ENCODE measurements at regions not wholly inside any gene's neighbourhood (a gene's known extent, or its start where the extent isn't known, plus 50 kb on each side); places are given as distances from the start of the nearest gene placed in this dataset.

DNA sequence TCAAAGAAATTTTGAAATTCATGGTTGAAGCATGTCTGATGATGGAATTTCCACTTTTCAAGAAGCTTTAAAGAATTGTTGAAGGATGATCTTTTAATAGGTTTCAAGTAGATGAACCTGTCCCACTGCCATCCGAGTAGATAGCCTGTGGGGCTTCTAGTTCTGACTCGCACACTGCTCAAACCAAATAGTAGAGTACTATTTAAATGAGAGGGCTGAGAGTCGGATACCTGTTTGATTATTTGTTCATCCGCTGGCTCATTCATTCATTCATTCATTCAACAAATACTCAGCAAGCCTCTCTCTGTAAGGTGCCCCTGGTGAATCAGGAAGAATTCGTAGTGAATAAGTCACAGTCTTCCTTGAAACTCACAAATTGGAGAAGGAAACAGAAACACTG, 108.2 kb upstream of the IRX5 start:
- Mint-ChIP-seq H3K4me3 (no peak overlapping the region), H3K9me3 (no peaks in the 10 kb centered on the region), H3K4me1 (no peaks in the 10 kb centered on the region), H3K27ac (no peak overlapping the region), H3K36me3 (no peaks in the 10 kb centered on the region), H3K27me3 (no peaks in the 10 kb centered on the region)
- CTCF ChIA-PET: no interaction called here
- DNase-seq: no peak

DNA sequence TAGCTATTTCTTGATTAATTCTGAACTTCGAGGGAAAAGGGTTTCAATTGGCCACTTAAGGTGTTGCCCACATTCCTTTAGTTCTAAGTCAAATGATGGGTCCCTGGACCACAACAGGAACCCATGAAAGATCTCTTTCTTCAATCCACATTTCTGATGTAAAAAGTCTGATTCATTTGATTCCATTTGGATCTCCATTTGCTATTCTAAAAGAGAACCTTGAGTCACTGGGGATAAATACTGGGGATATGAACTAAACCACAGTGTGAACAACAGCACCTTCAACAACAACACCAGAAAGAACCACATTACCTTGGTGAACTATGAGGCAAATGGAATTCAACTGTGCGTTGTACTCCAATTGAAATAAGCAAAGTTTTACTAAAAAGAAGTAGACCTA, 108.9 kb upstream of the IRX5 start:
- CTCF ChIA-PET: no interaction called here
- Mint-ChIP-seq H3K4me3 (no peak overlapping the region), H3K4me1 (no peaks in the 10 kb centered on the region), H3K36me3 (no peaks in the 10 kb centered on the region), H3K27ac (no peak overlapping the region), H3K27me3 (no peaks in the 10 kb centered on the region), H3K9me3 (no peaks in the 10 kb centered on the region)
- DNase-seq: no peak

DNA sequence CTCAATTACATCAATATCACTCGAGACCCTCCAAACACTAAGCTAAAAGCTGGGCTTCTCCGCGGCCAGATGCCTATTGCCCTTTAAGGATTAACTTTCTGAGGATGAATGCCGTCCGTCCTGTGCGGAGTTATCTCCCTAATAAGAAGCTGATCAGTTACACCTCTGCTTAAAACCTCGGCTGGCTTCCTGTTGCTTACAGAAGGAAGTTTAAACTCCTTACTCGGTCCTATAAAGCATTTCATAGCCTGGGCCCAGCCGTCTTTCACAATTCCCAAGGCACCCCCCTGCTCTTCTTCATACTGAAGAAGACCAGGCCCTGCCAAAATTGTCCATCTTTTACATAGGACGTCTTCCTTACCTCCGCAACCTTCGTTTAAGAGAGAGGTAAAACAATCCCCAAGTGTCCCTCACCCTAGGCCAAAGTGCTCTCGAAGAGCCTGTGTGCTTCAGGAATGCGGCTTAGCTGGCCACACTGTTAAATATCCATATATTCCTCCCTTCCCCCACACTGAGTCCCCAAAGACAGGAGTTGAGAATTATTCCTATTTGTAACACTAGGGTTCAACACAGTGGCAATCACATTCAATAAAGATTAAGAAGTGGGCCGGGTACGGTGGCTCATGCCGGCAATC, 112.6 kb upstream of the IRX5 start:
- H3K27ac Mint-ChIP-seq: no peak overlapping the region
- H3K9me3 Mint-ChIP-seq: no peaks in the 10 kb centered on the region

DNA sequence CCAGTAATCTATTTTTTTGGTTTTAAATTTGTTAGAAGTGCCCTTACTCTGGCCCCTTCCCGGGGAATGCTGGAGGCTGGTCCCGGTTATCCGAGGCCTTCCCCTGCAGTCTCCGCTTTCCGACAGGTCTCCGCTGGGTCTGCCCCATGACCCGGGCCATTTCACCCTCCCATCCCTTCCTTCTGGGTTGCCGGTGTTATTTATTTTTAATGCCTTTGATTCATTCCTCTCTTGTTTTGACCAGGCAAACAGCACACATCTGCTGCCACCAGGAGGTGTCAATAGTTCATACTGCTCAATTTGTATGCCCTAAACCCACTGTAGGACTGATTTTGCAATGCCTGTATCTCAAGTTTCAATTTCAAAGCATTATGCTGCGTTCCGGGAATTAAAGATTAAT, 113.2 kb upstream of the IRX5 start:
- Mint-ChIP-seq H3K4me3 (no peak overlapping the region), H3K9me3 (no peaks in the 10 kb centered on the region), H3K27ac (no peak overlapping the region), H3K36me3 (no peaks in the 10 kb centered on the region), H3K4me1 (no peaks in the 10 kb centered on the region), H3K27me3 (no peaks in the 10 kb centered on the region)
- CTCF ChIA-PET: no interaction called here
- DNase-seq: no peak

More for the DNA sequence above, 112.6 kb upstream of the IRX5 start:
- Mint-ChIP-seq H3K4me3 (no peak overlapping the region), H3K4me1 (no peaks in the 10 kb centered on the region), H3K27me3 (no peaks in the 10 kb centered on the region), H3K36me3 (no peaks in the 10 kb centered on the region)
- no peak for DNase-seq
- CTCF ChIA-PET: no interaction called here

DNA sequence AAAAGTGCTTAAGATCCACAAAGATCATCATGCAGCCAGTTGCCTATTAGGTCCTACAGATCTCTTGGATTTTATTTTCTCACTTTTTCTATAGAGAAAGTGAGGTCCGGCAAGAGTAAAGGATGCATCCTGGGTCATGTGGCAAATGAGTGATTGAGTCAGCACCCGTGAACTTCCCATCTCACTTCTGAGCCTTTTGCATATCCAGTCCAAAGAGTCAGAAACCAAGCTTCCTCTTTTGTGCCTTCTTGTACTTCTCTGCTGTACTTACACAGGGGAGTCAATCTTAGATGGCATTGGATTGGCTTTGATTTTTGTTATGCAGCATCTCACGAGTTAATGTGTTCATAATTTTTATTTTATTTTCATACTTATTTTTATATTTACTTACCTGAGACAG, 114.2 kb upstream of the IRX5 start:
- no peak for DNase-seq
- Mint-ChIP-seq H3K27me3 (no peaks in the 10 kb centered on the region), H3K4me3 (no peak overlapping the region), H3K9me3 (no peaks in the 10 kb centered on the region), H3K36me3 (no peaks in the 10 kb centered on the region), H3K4me1 (no peaks in the 10 kb centered on the region), H3K27ac (no peak overlapping the region)
- CTCF ChIA-PET: no interaction called here

DNA sequence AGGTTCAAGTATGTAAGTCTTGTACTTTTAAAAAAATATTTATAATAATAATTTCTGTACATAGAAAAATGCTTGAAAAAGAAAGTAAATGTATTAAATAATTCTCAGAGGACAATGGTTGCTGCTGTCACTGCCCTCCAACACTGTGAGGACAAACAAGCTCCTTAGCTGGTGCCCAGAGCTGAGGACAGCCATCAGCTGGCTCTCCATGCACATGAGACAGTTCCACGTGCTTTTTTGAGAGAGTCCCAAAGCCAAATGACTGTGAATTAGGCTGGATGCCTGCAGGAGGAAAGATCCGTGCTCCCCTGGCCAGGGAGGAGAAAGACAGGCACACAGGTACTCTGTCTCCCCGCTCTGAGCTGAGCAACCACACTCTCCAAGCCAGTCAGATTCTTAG, 115.5 kb upstream of the IRX5 start:
- H3K9me3 Mint-ChIP-seq: no peaks in the 10 kb centered on the region
- no peaks in the 10 kb centered on the region for H3K36me3 Mint-ChIP-seq
- no peak overlapping the region for H3K27ac Mint-ChIP-seq
- DNase-seq: no peak
- H3K4me1 Mint-ChIP-seq: no peaks in the 10 kb centered on the region
- no peak overlapping the region for H3K4me3 Mint-ChIP-seq
- no peaks in the 10 kb centered on the region for H3K27me3 Mint-ChIP-seq
- CTCF ChIA-PET: no interaction called here

DNA sequence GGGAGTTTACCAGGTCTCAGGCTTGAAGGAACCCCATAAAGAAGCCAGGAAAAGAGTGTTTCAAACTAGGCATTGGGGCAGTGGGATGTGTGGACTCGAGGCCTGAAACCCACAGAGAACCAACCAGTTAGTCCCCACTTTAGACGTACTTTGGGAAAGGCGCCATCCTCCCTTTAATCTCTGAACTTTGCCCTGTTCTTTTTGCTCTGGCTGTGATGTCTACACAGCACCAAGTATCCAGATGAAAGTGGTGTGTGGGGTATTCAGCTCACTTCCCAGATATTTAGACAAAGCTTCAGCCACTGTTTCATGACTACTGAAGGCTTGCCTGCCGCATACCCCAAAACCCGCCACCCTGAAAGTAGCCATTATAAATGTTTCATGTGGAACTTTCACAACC, 116.9 kb upstream of the IRX5 start:
- H3K27me3 Mint-ChIP-seq: no peaks in the 10 kb centered on the region
- H3K9me3 Mint-ChIP-seq: no peaks in the 10 kb centered on the region
- CTCF ChIA-PET: no interaction called here
- H3K36me3 Mint-ChIP-seq: no peaks in the 10 kb centered on the region
- H3K4me1 Mint-ChIP-seq: no peaks in the 10 kb centered on the region
- no peak overlapping the region for H3K4me3 Mint-ChIP-seq
- no peak for DNase-seq
- no peak overlapping the region for H3K27ac Mint-ChIP-seq

DNA sequence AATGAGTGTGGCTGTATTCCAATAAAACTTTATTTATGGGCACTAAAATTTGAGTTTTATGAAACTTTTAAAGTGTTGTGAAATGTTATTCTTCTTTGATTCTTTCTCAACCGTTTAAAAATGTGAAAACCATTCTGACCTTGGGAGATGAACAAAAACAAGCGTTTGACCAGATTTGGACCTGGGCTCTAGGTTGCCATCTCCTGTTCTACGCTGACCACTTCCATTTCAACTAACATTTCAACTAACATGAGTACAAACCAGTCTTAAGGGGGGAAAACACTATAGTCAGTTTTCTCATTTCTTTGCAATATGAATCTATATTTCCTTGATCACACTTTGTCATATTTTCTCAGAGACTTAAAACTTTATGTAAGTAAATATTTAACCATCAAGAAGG, 118.4 kb upstream of the IRX5 start:
- DNase-seq: no peak
- Mint-ChIP-seq H3K4me1 (no peaks in the 10 kb centered on the region), H3K4me3 (no peak overlapping the region), H3K27ac (no peak overlapping the region), H3K9me3 (no peaks in the 10 kb centered on the region), H3K27me3 (no peaks in the 10 kb centered on the region), H3K36me3 (no peaks in the 10 kb centered on the region)
- CTCF ChIA-PET: no interaction called here

DNA sequence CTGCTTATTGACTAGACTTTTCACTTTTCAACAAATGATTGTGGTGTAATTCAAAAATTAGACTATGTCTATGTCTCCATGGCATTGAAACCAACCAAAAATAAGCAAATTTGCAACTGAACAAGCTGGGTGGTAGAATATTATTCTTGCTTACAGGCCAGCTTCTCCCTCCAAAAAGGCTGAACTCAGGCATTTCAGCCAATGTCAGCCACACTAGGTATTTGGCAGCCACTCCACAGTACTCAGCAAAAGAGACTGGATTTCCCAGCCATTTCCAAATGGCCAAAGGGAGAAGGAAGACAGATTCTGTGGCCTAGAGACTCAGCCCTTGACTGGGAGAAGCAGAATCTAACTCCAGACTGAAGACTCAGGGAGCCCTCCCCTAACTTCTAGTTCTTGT, 121.8 kb upstream of the IRX5 start:
- DNase-seq: no peak
- CTCF ChIA-PET: no interaction called here
- H3K36me3 Mint-ChIP-seq: no peaks in the 10 kb centered on the region
- no peaks in the 10 kb centered on the region for H3K4me1 Mint-ChIP-seq
- H3K27ac Mint-ChIP-seq: no peak overlapping the region
- no peaks in the 10 kb centered on the region for H3K27me3 Mint-ChIP-seq
- H3K4me3 Mint-ChIP-seq: no peak overlapping the region
- no peaks in the 10 kb centered on the region for H3K9me3 Mint-ChIP-seq

DNA sequence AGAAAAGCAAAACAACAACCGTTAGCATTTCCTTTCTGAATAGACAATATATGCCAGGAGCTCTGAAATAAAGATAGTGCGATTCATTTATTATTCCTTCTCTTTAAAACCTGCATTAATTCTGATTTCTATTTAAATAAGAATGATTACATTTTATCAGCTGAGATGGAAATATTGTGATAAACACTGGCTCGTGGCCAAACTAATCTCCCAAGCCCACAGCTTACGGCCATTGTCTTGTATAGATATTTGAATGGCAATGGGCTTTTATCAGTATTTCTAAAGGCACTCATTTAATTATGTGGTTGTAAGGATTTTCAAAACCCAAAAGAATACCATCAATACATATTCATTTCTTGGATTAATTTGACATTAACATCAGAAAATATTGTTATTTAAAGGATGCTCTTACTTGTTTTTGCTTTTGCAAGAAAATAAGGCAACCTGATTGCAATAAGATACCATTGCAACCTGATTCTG, 123.7 kb upstream of the IRX5 start:
- DNase-seq: no peak

DNA sequence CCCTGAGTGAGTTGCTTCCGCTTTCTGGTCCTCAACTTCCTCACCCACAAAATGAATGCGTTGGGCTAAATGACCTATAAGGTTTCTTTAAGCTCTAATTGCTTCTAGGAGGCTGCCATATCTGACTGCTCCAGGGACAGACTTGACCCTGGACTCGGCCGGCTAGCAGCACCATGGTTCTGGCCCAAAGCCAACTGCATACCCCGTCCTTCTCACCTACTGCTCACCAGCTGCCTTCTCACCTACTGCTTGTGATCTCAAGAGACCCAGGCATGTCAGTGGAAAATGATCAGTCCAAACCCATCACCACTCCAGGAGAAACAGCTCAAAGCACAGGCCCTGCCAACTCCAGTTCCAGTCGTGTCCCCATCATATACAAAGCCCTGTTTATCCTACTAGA, 124.3 kb upstream of the IRX5 start:
- no peak for DNase-seq
- Mint-ChIP-seq H3K9me3 (no peaks in the 10 kb centered on the region), H3K27me3 (no peaks in the 10 kb centered on the region), H3K4me1 (no peaks in the 10 kb centered on the region), H3K36me3 (no peaks in the 10 kb centered on the region), H3K4me3 (no peak overlapping the region), H3K27ac (no peak overlapping the region)
- CTCF ChIA-PET: no interaction called here

More for the DNA sequence above, 123.7 kb upstream of the IRX5 start:
- H3K36me3 Mint-ChIP-seq: no peaks in the 10 kb centered on the region
- CTCF ChIA-PET: no interaction called here
- no peaks in the 10 kb centered on the region for H3K4me1 Mint-ChIP-seq
- H3K4me3 Mint-ChIP-seq: no peak overlapping the region
- H3K9me3 Mint-ChIP-seq: no peaks in the 10 kb centered on the region
- no peak overlapping the region for H3K27ac Mint-ChIP-seq
- H3K27me3 Mint-ChIP-seq: no peaks in the 10 kb centered on the region

DNA sequence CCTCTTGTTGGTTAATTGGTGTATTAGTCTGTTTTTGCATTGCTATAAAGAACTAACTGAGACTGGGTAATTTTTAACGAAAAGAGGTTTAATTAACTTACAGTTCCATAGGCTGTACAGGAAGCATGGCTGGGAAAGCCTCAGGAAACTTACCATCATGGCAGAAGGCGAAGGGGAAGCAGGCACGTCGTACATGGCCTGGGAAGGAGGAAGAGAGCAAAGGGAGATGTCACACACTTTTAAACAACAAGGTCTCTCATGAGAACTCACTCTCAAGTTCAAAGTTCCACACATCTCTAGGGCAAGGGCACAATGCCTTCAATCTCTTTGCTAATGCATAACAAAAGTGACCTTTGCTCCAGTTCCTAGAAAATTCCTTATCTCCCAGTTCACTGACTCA, 125.0 kb upstream of the IRX5 start:
- H3K4me3 Mint-ChIP-seq: no peak overlapping the region
- H3K36me3 Mint-ChIP-seq: no peaks in the 10 kb centered on the region
- CTCF ChIA-PET: no interaction called here

DNA sequence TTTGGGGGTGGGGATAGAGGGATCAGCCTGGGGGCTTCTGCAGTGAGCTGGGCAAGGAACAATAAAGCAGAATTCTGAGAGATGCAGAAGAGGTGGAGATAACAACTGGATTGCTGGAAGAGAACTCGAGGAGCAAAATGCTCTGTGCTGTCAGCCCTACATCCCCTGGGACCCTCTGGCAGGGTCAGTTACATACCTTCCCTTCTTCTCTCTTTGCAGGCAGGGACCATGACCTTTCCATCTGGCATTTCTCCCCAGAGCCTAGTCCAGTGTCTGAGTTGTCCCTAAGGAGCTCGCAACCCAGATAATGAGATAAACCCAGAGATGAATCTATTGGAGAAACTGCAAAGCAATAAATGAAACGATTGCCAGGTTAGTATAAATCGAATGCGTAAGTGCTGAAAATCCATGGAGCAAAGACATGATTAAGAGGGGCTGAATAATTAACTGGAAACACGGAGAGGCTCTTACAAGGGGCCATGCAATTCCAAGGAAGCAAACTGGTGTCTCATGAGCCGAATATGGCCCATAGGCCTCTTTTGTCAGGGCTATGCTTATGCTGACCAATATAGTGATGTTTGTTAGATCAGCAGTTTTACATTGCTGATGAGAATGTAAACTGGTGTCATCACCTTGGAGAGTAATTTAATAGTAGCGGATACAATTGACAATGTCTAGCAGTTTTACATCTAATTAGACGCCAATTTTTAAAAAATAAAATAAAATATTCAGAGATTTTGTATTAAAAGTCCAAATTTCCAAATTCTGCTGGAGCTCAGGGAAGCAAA, 129.4 kb upstream of the IRX5 start:
- Mint-ChIP-seq H3K9me3 (no peaks in the 10 kb centered on the region), H3K27ac (no peak overlapping the region), H3K4me1 (no peaks in the 10 kb centered on the region), H3K27me3 (no peaks in the 10 kb centered on the region), H3K36me3 (no peaks in the 10 kb centered on the region), H3K4me3 (no peak overlapping the region)
- CTCF ChIA-PET: no interaction called here
- no peak for DNase-seq

More for the DNA sequence above, 125.0 kb upstream of the IRX5 start:
- H3K27ac Mint-ChIP-seq: no peak overlapping the region
- H3K9me3 Mint-ChIP-seq: no peaks in the 10 kb centered on the region
- DNase-seq: no peak
- no peaks in the 10 kb centered on the region for H3K27me3 Mint-ChIP-seq
- no peaks in the 10 kb centered on the region for H3K4me1 Mint-ChIP-seq

DNA sequence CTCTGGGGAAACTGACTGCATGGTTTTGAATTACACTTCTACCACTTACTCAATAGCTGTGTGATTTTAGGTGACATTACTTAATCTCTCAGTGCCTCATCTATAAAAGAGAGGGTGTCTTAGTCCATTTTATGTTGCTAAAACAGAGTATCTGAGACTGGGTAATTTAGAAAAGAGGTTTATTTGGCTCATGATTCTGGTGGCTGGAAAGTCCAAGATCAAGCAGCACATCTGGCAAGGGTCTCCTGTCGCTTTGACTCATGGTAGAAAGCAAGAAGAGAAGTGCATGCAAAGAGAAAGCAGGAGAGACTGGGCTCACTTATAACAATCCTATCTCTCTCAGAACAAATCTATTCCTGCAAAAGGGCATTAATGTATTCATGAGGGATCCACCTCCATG, 132.4 kb upstream of the IRX5 start:
- Mint-ChIP-seq H3K4me3 (no peak overlapping the region), H3K4me1 (no peaks in the 10 kb centered on the region), H3K27ac (no peak overlapping the region), H3K27me3 (no peaks in the 10 kb centered on the region), H3K36me3 (no peaks in the 10 kb centered on the region), H3K9me3 (no peaks in the 10 kb centered on the region)
- CTCF ChIA-PET: no interaction called here
- DNase-seq: no peak

DNA sequence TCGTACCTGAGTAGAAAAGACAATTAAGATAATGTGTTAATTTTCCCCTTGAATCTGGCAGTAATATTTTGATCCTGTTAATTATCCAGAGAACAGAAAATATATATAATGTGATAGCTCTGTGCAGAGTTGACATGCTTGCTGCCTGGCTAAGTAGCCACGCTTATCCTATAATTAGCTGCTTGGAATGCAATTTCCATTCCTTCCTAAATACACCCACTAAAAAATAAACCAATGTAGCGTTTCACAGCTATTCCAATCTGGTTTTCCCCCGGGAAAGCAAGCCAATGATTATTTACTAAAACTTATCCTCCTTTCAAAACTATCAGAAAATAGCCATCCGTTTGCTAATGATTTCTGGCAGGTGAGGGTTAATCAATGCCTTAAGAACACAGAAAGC, 134.5 kb upstream of the IRX5 start:
- no peaks in the 10 kb centered on the region for H3K27me3 Mint-ChIP-seq
- no peak overlapping the region for H3K27ac Mint-ChIP-seq
- no peak overlapping the region for H3K4me3 Mint-ChIP-seq

More for the DNA sequence above, 134.5 kb upstream of the IRX5 start:
- CTCF ChIA-PET: no interaction called here
- no peaks in the 10 kb centered on the region for H3K36me3 Mint-ChIP-seq
- no peak for DNase-seq
- no peaks in the 10 kb centered on the region for H3K4me1 Mint-ChIP-seq
- no peaks in the 10 kb centered on the region for H3K9me3 Mint-ChIP-seq

All from activated naive CD4-positive, alpha-beta T cell treated with anti-CD3 and anti-CD28 coated beads, Interleukin-2, amount 10 ng/mL, durations not matched to agents 7 days and 5 days (primary cell).